GM10266 (cell line): ENCODE measurements at regions not wholly inside any gene's neighbourhood (a gene's known extent, or its start where the extent isn't known, plus 50 kb on each side); places are given as distances from the start of the nearest gene placed in this dataset.

Experiments
- DNase-seq: peaks from one replicate; pipeline ENCODE4 v3.0.0; 2012; ENCODE audit errors: extremely low spot score
- CTCF ChIP-seq: IDR thresholded peaks from 2 replicates; pipeline ENCODE4 v1.5.1; 2012; ENCODE audit warnings: mild to moderate bottlenecking, low read depth; ENCODE audit not compliant: control insufficient read depth, insufficient read depth; ENCODE audit errors: missing control alignments

DNA sequence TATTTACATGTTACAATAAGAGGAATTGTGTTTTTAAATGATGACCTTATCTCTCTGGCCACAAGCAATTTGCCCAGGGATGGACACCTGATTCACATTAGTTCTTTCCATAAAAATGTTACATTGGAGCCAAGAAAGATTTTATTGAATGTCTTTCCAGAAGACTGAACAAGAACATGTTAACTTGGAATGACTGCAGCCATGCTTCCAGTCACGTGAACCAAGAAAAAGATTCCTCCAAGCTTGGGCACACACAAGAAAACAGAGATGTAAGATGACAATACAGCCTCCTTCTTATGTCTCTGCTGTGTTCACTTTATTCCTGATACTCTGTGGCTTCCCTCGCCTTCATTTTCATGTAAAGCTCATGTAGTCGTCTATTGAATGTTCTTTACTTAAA, 737.6 kb downstream of the TRIML1 start:
- no peak for DNase-seq
- no peak for TF ChIP-seq CTCF

- DNase-seq: no peak
- no peak for TF ChIP-seq CTCF
These were observed 740.4 kb downstream of the TRIML1 start for GRCh38 chr4:188879598-188879997.

- DNase-seq: no peak
- TF ChIP-seq CTCF: no peak
These were observed 748.7 kb downstream of the TRIML1 start for GRCh38 chr4:188887905-188888304.

DNA sequence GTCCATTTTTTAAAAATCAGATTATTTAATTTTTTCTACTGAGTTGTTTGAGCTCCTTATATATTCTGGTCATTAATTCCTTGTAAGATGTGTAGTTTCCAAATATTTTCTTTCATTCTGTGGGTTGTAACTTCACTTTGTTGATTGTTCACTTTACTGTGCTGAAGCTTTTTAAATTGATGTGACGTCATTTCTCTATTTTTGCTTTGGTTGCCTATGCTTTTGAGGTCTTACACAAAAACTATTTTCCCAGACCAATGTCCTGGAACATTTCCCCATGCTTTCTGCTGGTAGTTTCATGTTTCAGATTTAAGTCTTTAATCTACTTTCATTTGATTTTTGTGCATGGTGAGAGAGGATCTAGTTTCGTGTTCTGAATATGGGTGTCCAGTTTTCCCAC, 753.6 kb downstream of the TRIML1 start:
- no peak for DNase-seq
- no peak for TF ChIP-seq CTCF

DNA sequence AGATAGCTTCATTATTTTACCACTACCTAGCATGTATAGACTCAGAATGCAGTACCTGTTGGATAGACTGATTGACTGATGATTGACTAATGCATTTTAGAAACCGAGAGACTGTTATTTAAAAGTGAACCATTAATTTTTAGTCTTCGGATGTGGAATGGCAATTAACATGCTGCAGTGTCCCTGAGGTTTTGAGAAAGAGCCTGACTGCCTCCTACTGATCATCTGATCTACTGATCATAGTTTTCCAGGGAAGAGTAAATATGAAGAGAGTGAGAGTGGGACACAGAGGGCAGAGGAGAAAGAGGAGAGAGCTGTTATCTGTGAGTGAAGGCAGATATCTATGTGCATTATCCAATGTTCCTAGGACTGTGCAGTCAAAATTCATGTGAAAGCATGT, 764.7 kb downstream of the TRIML1 start:
- no peak for TF ChIP-seq CTCF
- no peak for DNase-seq

GRCh38 chr4:188904617-188905016, 765.4 kb downstream of the TRIML1 start:
- no peak for TF ChIP-seq CTCF
- DNase-seq: no peak

GRCh38 chr4:188905248-188905647, 766.0 kb downstream of the TRIML1 start:
- DNase-seq: no peak
- no peak for TF ChIP-seq CTCF
